WERI-Rb-1 (cell line): ENCODE measurements at regions not wholly inside any gene's neighbourhood (a gene's known extent, or its start where the extent isn't known, plus 50 kb on each side); places are given as distances from the start of the nearest gene placed in this dataset.

Experiments
- DNase-seq: peaks from one replicate; pipeline ENCODE4 v3.0.0-alpha.2; 2020
- H3K27ac ChIP-seq: fragments of 250-450 bp; sonication (Bioruptor Pico); 2 replicates; pipeline ENCODE4 v1.5.1; 2020; ENCODE audit warnings: mild to moderate bottlenecking, moderate library complexity
- H3K27me3 ChIP-seq: fragments of 250-450 bp; sonication (Bioruptor Pico); 2 replicates; pipeline ENCODE4 v1.5.1; 2021; ENCODE audit warnings: mild to moderate bottlenecking, low read depth, moderate library complexity; ENCODE audit not compliant: insufficient read depth, severe bottlenecking
- H3K36me3 ChIP-seq: fragments of 250-450 bp; sonication (Bioruptor Pico); 2 replicates; pipeline ENCODE4 v1.5.1; 2020; ENCODE audit warnings: mild to moderate bottlenecking, moderate library complexity
- H3K4me3 ChIP-seq: 2 replicates; pipeline ENCODE4 v1.5.1; 2011; ENCODE audit warnings: low read depth, mild to moderate bottlenecking, control low read depth, low read length
- H3K9me3 ChIP-seq: fragments of 250-450 bp; sonication (Bioruptor Pico); 2 replicates; pipeline ENCODE4 v1.5.1; 2021; ENCODE audit warnings: mild to moderate bottlenecking, moderate library complexity; ENCODE audit not compliant: severe bottlenecking
- CTCF ChIP-seq: IDR thresholded peaks from 2 replicates; pipeline ENCODE4 v1.5.1; 2011; ENCODE audit warnings: low read depth, mild to moderate bottlenecking, control low read depth, inconsistent platforms, low read length

DNA sequence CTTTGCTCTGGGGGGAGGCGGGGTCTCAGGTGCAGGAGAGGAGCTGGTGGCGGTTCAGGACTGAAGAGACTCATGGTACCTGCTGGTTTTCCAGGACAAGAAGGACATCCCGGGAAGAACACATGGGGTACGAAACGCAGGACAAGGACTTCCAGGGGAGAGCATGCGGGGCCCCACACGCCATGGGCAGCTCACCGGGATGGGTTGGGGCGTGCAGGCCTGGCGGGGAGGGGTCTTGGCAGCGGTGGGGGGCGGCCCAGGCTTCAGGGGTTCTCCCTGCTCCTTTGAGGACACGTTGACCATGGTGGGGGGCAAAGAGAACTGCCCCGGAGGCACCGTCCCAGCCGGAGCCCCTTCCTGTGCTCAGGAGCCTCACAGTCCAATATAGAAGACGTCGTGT lies 673.2 kb downstream of the BRD1 start:
- no peak for DNase-seq
- no peaks in the 10 kb centered on the region for H3K36me3 ChIP-seq
- no peak overlapping the region for H3K27ac ChIP-seq
- no peak for TF ChIP-seq CTCF
- no peaks in the 10 kb centered on the region for H3K27me3 ChIP-seq
- H3K9me3 ChIP-seq: no peaks in the 10 kb centered on the region
- H3K4me3 ChIP-seq: no peak overlapping the region

- Histone ChIP-seq H3K9me3 (no peaks in the 10 kb centered on the region), H3K27ac (no peak overlapping the region), H3K27me3 (no peaks in the 10 kb centered on the region), H3K36me3 (no peaks in the 10 kb centered on the region), H3K4me3 (no peak overlapping the region)
- TF ChIP-seq CTCF: no peak
- no peak for DNase-seq
These were observed 673.8 kb downstream of the BRD1 start for GRCh38 chr22:49153921-49154320.

DNA sequence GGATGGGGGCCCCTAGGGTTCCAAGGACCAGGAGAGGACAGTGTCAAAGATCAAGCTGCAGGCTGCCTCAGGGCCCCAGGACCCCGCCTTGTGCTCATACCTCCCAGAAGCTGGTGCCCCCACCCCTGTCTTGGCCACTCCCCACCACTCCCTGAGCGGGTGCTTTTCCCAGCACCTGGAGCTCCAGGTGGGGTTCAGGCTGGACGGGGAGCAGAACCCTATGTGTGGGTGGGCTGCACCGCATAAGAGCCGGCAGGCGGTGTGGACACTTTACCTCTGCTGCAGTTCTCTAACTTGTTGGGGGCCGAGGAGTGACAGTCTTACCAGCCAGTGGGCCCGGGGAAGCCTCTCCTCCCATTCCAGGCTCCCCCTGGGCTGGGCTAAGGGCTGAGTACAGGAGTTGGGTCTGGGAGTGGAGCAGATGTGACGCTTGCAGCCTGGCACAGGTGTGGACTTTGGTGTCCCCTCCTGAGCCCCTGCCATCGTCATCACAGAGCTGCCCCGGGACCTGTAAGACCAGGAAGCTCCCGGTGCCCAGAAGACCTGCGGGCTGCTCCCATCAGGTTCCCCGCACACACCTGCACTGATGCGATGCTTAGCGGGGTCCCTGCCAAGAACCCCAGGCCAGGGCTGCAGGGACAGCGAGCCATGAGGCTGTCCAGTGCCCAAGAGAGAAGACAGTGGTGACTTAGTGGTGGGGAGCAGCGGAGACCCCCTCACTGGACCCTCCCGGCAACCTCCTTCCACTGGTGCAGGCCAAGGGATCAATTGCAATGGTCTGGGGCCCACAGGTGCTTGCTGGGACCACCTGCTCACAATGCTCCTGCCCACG lies 674.5 kb downstream of the BRD1 start:
- no peak for TF ChIP-seq CTCF
- peak overlapping the region; percentile 88 for H3K27ac ChIP-seq
- H3K27me3 ChIP-seq: no peaks in the 10 kb centered on the region
- no peaks in the 10 kb centered on the region for H3K9me3 ChIP-seq
- no peak for DNase-seq
- H3K36me3 ChIP-seq: no peaks in the 10 kb centered on the region
- H3K4me3 ChIP-seq: no peak overlapping the region

GRCh38 chr22:49152127-49152938 lies 675.3 kb downstream of the BRD1 start:
- Histone ChIP-seq H3K36me3 (no peaks in the 10 kb centered on the region), H3K27me3 (no peaks in the 10 kb centered on the region), H3K9me3 (no peaks in the 10 kb centered on the region), H3K4me3 (no peak overlapping the region), H3K27ac (peak overlapping the region; percentile 88)
- DNase-seq: peak; percentile 56
- no peak for TF ChIP-seq CTCF

- H3K9me3 ChIP-seq: no peaks in the 10 kb centered on the region
- peak overlapping the region; percentile 88 for H3K27ac ChIP-seq
- H3K4me3 ChIP-seq: peak overlapping the region; percentile 23
- H3K27me3 ChIP-seq: no peaks in the 10 kb centered on the region
- peak; percentile 72 for DNase-seq
- no peak for TF ChIP-seq CTCF
- no peaks in the 10 kb centered on the region for H3K36me3 ChIP-seq
These were observed 676.2 kb downstream of the BRD1 start for GRCh38 chr22:49151256-49152126.
